GM19455 (cell line): ENCODE measurements at regions not wholly inside any gene's neighbourhood (a gene's known extent, or its start where the extent isn't known, plus 50 kb on each side); places are given as distances from the start of the nearest gene placed in this dataset.

Experiments
- ATAC-seq: cut with Tn5 transposase; IDR thresholded peaks from one replicate; pipeline ENCODE4 v1.9.1; 2021; ENCODE audit not compliant: unreplicated experiment

DNA sequence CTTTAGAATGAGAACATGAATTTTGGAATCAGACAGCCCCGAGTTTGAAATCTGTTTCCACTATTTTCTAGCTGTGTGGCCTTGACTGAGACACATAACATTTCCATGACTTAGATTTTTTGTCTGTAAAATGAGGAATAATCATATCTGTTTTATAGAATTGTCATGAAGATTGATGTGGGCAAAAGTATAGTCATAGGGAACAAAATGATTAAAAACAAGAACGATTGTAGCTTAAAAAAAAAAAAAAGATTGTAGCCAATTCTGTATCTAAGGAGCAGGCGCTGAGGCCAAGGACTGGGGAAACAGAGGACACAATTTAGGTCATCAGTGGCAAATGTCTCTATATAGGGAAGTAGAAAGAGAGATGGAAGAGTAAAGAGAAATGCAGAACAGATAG is 201.6 kb upstream of the C1QTNF7 start:
- ATAC-seq = no peak

DNA sequence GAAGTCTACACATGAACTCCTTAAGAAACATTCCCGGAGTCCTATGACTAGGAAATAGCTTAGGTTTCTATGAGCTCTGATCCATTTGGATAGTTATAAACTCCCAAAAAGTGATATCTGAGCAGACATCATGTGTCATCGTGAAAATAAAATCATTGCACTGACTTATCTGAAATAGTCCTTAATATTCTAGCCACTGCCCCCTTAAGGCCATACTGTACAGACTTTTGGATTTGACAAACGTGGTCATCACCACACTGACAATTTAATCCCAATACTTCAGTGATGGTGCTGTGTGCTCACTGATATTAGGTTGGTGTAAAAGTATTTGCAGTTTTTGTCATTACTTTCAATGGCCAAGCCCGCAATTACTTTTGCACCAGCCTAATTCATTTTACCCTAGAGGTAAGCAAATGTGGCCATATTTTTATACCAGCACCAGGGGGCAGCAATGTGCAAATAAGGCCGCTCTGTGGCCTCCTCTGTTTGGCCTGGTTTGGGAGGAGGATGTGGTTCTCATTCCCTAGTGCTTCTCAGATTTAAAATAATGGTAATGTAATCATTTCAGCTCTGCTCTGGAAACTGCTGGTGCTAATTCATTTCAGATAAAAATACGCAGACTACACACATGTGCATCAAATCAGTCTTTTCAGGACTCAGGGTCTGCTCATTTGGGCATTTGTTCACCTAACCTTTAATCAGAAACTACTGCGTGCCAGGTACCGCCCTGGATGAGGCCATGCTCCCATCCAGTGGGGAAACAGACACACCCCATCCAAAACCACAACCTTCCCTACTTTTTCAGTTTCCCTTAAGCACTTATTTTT is 196.4 kb upstream of the C1QTNF7 start:
- ATAC-seq = peak; percentile 91

DNA sequence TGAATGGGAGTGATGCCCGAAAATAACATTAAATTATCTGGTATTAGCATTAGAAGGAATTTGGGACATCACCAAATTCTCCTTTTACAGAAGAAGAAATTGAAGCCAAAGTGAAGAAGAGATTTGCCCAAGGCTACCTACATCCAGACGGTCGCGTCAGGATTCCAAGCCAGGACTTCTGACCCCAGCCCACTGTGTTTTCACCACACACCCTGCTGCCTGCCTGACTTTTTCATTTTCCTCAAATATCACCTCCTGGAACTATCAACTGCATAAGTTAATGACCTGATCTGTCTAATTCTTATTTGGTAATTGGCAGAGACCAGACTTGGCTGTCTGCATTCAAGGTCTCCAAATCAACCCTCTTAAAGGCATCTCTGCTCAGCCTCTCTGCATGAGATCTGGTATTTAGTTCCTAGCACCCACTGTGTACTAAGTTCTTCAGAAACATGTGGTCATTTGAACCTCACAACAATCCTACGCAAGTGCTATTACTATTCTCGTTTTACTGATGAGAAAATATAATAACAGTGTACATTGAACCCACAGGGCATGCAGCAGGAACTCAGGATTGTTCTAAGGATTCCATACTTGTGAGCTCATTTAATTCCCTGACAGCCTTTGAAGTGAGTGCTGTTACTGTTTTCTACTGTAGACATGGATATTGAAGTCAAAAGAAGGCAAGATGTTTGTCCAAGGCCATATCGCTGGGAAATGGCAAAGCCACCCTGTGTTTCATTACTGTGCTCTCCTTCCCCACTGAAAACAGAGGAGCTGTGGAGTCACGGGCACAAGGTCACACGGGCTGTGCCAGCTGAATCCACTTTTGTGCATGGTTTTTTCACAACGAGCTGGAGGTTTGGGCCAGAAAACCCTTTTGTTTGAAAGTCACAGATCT is 195.2 kb upstream of the C1QTNF7 start:
- no peak for ATAC-seq

DNA sequence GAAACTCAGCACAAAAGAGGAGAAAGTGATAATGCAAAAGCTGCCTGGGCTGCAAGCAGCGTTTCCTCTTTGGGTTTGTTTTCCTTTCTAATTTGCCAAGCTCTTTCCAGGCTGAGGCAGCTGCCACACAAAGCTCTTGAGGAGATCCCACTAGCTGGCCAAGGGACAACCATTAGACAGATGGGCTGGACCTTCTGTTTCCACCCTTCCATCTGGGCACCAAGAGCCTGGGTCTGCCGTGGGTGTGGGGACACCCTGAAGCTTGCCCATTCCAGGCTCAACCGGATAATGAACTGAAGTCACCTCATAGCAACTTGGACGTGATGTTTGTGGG is 194.6 kb upstream of the C1QTNF7 start:
- no peak for ATAC-seq

DNA sequence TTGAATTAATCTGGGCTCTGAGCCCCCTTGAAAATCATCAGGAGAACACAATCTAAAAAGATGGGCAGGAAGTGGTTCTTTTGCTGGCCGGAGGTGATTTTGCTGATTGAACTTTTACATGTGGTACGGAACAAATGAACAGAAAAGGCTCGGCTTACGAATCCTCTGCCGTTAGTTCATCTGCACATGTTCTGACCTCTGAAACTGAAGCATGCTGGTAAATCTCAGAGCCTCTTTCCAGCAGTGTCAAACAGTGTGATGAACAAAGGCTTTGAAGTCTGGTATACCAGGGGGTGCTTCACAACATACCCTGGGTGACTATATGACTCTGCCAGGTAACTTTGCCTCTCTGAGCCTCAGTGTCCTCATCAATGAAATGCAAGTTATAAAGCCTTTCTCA is 194.2 kb upstream of the C1QTNF7 start:
- ATAC-seq = no peak

DNA sequence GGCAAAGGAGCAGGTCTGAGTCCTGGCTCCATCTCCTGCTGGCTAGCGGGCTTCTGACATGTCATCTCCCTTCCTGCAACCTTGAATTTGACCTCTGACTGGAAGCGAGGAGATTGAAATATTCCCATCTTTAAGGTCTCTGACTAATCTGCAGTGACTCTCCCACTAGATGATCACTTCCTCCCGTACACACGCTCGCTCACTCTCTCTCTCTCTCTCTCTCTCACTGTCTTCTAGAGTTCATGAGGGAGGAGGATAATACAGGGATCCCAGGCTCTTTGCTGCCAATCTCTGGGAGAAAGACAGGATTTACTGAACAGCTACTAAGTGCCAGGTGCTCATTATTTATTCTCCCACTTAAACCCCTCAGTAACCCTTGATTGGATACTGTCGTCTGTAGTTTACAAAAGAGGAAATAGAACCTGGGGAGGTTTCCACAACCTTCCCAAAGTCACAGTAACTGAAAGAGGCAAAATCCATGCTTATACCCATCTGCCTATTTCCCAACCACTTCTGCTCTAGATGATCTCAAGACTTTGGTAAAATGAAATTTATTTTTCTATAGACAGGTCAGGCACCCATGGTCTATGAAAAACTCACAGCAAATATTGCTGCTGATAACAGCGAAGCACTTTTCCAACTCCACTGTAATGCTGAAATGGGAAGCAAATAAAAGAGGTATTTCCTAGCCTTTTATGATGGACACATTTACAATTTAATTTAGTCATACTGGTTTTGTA is 193.5 kb upstream of the C1QTNF7 start:
- ATAC-seq = no peak

DNA sequence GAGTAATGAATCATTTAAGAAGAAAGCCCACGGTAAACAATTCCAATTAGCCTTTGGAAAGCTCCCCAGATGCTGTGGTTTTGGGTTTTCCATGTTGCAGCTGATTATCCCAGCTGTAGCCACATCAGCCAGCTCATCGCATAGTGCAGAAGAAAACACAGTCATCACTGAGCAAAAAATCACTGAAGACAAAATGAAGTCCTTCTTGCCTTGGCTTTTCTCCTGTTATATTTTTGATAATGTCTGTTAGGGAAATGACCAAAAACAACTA is 193.0 kb upstream of the C1QTNF7 start:
- no peak for ATAC-seq

DNA sequence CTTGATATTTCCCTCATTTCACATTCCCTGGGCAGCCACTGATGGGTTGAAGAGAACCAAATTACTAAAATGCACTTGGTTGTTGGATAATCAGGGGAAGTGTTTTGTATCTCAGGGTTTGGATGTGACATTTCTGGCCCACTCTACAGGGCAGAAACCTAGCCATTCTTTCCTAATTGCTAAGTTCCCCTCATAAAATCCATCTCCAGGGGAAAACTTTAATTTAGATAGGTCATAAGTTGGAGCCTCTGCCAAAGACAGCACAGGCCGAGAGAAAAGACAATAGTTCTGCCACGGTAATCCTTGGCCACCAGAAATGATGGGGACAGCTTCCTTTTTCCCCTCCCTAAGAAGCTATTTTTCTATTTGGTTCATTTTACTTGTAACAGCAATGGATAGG is 192.7 kb upstream of the C1QTNF7 start:
- no peak for ATAC-seq

DNA sequence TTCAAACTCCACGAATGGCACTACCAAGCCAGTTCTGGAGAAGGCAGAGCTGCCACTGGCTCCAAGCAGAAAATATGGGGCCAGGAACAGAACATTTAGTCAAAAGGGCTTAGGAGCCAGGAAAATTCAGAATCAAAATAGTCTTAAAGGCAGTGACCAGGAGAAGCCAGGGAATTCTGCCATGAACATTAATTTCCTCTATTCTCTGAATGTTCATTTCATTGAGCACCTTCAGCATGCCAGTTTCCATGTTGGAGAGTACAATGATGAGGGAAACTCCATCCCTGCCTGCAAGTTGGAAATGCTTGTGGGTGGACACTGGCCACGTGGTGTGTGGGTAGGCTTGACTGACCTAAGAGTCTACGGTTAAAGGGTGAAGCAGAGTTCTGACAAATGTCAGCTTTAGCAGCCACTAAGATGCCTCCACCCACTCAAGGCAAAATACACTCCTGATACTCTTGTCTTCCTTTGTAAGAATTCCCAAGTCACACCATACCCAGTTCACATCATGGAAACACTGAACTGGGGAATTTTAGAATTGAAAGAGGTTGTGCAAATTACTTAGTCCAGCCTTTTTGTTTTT is 190.1 kb upstream of the C1QTNF7 start:
- no peak for ATAC-seq

DNA sequence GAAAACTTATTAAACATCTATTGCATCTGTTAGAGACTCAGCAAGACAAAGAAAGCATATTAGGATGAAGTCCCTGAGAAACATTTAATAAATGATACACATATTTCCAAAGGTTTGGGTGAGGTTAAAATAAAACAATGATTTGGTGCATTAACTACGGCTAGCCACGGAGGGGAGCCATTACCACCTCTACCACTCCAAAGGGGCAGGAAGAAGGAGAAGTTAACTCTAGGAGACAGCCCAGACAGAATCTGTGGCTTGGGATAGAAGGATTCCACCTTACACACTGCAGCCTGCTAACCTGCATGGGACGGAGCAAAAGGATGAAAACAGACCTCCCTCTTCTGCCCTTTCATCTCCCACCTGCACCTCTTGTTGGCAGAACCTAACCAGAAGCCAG is 189.1 kb upstream of the C1QTNF7 start:
- ATAC-seq = no peak

DNA sequence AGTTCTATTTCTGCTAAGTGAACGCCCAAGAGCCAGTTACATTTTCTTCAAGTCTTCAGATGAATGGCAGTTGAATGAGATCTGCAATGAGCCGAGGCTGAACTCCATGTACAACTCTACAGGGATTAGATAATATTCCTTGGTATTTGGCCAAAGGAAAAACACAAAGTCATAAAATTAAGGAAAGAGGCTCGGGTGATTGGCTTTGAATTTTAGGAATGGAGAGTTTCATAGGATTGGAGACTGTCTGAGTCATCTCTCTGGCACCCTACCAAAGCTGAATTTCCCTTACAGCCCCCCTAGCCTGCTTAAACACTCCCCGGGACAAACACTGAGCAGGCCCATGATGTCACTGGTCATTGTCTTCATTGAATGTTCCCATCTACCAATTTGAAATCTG is 188.0 kb upstream of the C1QTNF7 start:
- ATAC-seq = no peak

DNA sequence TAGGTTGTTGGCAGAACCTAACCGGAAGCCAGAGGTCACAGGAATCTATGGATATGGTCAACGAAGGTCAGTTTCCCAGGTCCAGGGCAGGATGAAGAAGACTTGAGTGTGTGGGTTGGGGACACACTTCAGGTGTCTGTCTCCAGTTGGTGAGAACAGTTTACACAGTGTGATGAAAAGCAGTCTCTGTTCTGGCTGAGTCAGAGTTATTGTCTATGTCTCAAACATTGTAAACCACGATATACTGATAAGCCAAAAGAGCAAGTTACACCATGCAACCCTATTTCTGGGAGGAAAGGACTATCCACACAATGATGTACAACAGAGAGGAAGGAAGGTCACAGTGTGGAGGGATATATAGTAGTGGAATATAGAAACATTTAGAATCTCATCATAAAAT is 187.1 kb upstream of the C1QTNF7 start:
- no peak for ATAC-seq

DNA sequence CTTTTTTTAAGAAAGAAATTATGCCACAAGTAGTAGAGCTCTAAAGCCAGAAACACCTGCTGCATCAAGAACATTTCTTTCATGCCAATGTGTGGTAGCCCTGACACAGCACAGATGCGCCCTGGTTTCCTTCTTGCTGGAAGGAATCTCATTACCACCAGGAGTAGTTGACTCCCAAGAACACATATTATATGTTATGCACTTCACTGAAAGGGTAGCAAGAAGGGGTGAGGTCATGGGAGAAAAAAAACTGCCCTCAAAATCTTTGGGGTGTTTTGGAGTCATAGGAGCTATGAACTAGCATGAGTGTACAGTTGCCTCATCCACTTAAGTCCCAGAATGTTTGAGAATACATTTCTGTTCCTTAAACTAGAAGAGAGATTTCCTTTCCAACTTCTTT is 185.8 kb upstream of the C1QTNF7 start:
- ATAC-seq = no peak

DNA sequence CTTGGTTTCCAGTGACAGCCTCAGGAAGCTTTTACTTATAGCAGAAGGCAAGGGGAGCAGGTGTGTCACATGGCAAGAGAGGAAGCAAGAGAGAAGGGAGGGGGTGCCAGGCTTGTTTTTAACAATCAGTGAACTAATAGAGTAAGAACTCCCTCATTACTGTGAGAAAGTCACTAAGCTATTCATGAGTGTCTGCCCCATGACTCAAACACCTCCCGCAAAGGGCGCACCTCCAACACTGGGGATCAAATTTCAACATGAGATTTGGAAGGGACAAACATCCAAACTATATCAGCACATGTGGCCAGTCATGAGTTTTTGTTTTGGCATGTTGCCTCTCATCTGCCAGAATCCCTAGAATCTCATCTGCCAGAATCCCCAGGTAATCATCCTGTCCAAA is 183.5 kb upstream of the C1QTNF7 start:
- no peak for ATAC-seq

DNA sequence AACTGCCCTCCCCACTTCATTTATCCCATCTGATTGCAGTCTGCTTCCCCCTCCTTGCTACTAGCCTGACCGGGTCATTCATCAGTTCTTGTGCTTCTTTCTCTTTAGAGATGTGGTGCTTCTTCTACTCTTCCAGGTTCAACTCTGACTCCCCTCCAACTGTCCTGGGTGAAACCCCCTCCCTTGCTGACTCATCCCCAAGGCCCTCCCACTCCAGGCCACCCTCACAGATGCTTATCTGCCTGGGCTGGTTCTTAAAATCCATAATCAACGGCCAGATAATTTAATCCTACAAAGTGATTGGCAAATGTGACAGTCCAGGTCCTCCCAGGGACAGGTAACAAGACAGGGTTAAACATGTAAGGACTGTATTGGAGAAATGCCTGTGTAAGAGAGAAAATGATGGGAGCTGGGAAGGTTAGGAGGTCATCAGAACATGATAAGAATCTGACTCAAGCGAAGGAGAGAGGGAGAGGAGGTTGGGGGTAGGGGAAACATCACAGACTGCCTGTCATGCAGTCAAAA is 182.8 kb upstream of the C1QTNF7 start:
- no peak for ATAC-seq

DNA sequence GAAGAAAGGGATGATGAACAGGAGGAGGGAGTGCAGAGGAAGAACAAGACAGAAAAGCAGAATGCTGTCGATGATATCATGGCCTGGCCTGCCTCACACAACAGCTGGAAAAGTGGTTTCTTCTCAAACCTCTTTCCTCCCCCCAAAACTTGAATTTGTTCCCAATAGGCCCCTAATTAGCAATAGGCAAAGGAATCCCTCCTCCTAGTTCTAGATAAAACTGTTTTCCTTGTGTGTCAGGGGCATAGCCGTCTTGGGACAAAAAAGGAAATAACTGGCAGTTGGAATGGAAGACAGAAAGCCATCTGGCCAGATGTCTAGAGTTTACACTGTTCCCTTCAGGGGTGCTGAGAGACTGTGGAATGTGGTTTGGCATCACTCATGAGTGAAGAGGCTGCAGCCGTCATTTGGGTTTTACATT is 177.8 kb upstream of the C1QTNF7 start:
- no peak for ATAC-seq

DNA sequence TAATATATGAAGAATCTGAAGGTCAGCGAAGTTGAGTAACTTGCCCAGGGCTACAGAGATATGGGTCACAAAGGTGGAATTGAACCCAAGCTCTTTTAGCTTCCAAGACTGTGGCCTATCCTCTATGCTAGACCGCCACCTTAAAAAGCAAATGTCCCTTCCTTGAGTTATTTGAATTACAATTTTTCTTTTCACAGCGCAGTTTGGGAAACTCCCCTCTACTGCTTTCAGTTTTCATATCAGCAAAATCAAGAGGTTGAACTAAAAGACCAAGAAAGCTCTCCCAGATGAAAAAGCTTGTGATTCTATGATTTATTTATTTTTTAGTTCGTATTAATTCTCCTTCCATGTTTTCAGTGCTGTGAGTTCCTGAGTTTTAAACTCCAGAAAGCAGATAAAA is 174.5 kb upstream of the C1QTNF7 start:
- peak; percentile 62 for ATAC-seq

DNA sequence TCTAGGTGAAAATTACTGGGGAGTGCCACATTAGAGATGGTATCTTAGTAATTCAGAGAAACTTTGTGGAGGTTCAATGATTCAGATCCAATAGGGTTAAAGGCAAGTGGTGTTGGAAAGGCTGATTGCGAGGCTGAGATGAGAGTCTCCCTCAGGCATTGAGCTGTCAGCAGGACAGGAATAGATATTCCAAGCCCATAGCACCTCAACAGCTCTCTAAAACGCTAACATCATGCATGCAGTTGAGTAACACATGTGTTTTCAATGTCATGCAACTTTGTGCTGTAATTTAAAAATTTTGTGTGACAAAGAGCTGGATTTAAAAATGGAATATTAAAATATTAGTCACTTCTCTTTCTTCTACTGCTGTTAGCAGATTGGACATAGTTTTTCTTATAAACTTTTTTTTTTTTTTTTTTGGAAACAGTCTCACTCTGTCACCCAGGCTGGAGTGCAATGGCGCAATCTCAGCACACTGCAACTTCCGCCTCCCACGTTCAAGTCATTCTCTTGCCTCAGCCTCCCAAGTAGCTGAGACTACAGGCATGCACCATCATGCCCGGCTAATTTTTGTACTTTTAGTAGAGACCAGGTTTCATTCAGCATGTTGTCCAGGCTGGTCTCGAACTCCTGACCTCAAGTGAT is 173.5 kb upstream of the C1QTNF7 start:
- ATAC-seq = no peak

DNA sequence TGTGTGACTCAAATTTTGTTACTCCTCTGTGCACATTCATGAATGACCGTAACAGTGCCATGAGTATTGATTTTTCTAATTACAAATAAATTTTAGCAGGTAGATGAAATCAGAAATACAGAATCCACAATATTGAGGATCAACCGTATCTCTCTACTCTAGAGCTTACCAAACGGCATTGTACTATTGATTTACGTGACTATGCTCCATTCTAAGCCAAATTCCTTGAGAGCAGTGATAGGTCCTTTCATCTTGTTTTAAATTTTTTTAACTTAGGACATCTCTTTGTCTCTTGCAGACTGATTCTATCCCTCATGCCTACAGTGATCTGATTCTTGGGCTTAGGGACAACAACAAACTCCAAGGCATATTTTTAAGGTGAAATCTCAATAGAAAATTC is 172.3 kb upstream of the C1QTNF7 start:
- no peak for ATAC-seq

DNA sequence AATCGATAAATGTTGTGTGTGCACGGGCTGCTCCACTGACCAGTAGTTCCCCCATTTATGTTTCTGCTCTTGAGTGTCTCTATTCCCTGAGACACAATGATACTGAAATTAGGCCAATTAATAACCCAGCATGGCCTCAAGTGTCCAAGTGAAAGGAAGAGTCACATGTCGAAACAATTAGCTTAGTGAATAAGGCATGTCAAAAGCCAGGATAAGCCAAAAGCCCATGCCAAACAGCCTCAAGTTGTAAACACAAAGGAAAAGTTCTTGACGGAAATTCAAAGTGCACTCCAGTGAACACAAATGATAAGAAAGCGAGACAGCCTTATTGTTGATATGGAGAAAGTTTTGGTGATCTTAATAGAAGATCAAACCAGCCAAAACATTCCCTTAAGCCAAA is 167.1 kb upstream of the C1QTNF7 start:
- no peak for ATAC-seq

DNA sequence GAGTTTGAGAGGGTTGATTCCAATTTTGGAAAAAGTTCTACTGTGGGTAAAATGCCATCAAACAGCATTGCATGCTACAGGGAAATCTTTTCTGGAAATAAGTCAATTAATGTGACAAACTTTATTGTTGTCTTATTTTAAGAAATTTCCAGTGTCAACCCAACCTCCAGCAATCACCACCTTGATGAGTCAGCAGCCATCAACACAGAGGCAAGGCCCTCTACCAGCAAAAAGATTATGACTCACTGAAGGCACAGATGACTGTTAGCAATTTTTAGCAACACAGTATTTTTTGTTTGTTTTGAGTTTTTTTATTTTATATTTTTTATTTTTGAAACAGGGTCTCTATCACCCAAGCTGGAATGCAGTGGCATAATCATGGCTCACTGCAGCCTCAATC is 165.4 kb upstream of the C1QTNF7 start:
- ATAC-seq = no peak
